Activated naive CD4-positive, alpha-beta T cell (primary cell): ENCODE measurements at regions not wholly inside any gene's neighbourhood (a gene's known extent, or its start where the extent isn't known, plus 50 kb on each side); places are given as distances from the start of the nearest gene placed in this dataset.
"Not testable (repeated sequence)": the region's sequence is repeated elsewhere in the genome, so short reads cannot be mapped to it uniquely, and the experiment has no call there.

Experiments
- DNase-seq, 4 experiments: peaks; one replicate each; lab custom pipeline; 2025; lab: John Stamatoyannopoulos, UW

DNA sequence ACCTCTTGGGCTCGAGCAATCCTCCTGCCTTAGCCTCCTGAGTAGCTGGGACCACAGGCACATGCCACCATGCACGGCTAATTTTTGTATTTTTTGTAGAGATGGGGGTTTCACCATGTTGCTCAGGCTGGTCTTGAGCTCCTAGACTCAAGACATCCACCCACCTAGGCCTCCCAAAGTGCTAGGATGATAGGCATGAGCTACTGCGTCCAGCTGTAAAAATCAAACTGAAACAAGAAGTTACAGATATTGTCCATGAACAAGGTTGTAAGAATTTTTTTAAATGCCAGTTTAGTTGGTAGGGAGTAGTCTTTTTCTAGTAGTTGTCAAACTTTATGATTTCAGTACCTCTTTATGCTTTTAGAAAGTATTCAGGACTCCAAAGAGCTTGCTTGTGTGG is 424.4 kb upstream of the PMFBP1 start:
- no peak for DNase-seq

DNA sequence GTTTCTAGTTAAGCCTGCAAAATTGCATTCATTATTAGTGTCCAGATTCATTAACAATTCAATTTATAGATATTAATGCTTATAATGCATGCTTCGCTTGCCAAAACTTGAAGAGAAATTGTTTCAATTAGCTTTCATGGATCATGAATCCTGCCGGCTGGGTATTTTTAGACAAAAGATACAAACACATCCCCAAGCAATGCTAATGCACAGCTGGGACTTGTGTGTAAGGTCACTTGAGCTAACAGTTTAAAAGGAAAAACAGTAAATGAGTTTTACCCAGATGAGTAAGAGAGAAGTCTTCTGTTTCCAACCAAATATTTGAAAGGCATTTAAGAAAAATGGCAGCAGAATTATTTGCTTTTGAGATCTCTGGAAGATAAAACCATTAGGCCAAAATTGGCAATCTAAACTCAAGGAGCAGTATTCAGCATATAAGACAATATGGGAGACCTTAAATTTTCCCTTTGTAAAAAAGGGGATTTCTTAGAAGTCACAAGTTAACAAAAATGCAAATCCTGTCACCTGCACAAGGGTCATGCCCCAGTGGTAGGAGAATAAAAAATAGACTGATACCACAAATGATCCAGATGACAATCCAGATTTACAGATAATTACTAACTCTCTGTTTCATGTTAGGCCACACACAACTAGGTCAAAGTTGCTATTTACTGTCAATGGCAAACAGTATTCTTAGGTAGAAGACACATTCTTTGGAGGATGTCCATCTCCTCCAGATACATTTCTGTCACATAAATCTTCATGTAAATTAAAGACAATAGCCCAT is 418.4 kb upstream of the PMFBP1 start:
- DNase-seq = no peak

DNA sequence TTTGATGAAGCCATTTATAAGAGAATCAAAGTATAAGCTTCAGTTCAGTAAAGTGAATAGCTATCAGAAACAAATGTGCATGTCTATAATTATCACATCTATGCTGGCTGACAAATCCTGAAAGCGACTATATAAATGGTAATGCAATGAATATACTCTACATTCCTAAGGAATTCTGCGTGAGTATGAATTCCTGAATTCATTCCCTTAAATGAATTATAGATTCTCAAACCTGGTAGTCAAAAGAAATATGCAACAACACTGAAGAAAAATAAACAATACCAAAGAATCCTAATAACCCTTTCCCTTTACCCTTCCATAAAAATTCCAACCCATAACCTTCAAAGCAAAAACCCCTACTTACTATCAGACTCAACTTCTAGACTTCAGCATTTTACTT is 416.6 kb upstream of the PMFBP1 start:
- no peak for DNase-seq

DNA sequence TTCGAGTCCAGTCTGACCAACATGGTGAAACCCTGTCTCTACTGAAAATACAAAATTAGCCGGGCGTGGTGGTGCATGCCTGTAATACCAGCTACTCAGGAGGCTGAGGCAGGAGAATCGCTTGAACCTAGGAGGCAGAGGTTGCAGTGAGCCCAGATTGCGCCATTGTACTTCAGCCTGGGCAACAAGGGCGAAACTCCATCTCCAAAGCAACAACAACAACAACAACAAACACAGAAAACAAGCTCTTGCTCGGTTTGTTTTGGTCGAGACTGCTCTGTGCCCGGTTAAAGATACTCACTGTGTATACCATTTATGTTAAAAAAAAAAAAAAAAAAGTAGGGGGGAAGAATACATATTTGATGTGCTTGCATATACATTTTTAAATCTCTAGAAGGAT is 406.1 kb upstream of the PMFBP1 start:
- DNase-seq = not testable (repeated sequence)

DNA sequence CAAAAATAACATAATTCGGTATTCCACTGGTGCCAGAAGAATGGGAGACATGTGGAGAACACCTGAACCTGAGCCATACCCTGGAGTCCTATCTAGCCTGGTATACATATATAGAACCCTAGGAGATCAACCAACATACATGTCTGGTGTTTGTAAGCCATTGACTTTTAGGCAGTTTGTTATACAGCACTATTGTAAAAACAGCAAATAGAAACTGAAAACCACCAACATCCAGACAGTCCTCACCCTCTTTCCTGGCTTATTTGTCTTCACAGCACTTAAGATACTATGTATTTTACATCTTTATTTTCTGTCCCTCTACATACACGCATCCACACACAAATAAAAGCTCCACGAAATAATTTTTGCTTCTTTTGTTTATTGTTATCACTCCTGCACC is 404.2 kb upstream of the PMFBP1 start:
- no peak for DNase-seq

DNA sequence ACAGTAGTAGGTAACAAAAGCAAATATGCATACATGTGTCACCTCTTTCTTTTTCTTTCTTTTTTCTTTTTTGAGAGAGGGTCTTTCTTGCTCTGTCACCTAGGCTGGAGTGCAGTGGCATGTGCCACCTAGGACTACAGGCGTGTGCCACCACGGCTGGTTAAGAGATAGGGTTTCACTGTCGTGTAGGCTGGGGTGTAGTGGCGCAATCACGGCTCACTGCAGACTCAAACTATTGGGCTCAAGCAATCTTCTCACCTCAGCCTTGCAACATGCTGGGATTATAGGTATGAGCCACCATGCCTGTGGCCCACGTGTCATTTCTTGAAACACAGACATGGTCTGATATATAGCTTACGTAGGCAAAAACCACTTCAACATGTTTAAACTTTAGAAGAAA is 397.7 kb upstream of the PMFBP1 start:
- no peak for DNase-seq

DNA sequence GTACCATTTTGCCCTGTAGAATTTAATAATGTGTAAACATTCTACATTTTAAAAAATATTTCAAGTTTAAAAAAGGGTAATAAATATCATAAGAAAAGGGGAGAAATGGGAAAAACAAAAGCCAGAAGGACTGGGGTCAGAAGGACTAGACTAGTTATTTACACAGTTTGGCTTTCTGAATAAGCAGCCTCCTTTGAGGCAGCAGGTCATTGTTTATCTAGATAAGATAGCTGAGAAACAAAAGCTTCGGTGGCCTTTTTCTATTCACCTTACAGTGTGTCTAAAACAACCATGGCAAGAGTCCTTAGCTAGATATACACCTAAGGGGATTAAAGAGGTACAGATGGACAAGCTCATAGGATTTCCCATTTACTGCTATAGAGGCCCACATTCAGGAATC is 396.5 kb upstream of the PMFBP1 start:
- no peak for DNase-seq

DNA sequence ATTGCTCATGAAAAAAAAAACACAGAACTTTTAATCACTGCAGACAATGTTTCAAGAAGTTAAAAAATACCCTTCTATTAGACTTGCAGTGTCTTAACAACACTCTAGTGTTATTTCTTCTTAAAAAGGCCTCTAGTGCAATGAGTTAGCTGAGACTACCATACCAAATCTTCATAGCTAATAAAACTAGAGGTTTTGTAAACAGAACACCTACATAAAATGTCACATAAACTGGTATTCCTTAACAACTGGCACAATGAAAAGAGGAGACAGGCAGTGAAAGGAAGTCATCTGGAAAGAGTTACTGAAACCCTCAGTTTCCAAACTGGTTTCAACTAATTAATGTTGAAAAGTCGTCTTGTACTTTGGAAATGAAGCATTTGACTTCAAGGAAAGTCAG is 394.2 kb upstream of the PMFBP1 start:
- no peak for DNase-seq

DNA sequence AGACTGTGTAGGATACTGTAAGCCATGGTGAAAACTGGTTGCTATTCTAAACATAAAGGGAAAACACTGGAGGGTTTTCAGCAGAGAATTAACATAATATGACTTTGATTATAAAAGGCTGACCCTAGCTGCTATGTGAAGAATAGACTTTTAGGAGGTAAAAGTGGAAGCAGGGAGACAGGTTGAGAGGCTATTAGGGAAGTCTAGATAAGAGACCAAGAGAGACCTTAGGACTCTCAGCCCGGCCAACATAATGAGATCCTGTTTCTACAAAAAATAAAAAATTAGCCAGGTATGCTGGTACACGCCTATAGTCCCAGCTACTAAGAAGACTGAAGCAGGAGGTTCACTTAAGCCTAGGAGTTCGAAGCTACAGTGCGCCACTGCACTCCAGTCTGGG is 393.2 kb upstream of the PMFBP1 start:
- DNase-seq = no peak

DNA sequence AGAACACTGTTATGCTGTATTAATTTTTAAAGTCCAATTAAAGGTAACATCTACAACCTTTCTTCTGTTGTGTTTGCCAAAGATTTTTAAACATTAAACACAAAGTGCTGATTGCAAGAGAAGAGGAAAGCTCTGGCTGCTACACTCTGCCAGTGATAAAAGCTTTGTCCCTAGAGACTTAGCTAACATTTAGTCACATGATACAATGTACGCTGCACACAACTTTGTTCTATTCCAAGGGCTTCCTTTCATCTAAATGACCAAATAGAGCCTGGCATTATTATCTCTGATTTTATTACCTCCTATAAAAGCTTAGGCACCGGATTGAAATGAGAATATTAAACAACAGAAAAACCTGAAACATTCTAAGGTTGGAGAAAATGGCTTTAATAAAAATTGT is 388.7 kb upstream of the PMFBP1 start:
- DNase-seq = no peak

DNA sequence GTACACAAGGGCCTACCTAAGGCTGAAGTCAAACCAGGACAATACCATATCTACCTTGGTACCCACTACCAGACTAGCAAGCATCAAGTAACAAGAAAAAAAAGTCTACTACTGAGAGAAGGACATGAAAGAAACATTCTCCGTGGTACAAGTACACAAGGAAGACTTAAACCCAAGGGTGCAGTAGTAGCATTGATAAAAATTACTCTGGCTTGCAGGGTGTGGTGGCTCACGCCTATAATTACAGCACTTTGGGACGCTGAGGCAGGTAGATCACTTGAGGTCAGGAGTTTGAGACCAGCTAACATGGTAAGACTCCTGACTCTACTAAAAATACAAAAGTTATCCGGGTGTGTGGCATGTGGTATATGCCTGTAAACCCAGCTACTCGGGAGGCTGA is 386.5 kb upstream of the PMFBP1 start:
- no peak for DNase-seq

DNA sequence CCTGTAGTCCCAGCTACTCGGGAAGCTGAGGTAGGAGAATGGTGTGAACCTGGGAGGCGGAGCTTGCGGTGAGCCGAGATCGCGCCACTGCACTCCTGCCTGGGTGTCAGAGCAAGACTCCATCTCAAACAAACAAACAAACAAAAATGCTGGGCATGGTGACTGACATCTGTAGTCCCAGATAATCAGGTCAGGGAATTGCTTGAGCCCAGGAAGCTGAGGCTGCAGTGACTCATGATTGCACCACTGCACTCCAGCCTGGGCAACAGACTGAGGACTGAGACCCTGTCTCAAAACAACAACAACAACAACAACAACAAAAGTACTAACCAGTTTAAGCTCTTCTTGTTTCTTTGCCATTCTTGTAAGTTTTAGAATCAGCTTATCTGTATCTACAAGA is 383.0 kb upstream of the PMFBP1 start:
- DNase-seq = no peak

DNA sequence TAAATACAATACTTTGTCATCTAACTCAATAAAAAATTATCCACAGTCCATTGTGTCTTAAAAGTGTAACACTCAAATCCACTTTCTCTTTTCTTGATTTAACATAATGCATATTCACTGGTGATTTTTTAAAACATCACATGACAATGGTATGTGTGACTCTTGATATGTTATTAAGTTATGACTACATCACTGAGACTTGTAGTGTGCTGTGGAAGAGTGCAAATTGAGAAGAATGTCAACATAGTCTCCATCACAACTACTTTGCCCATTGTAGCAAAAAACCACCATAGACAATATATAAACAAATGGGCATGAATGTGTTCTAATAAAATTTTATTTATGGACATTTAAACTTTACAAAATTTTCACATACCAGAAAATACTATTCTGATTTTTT is 380.7 kb upstream of the PMFBP1 start:
- no peak for DNase-seq

DNA sequence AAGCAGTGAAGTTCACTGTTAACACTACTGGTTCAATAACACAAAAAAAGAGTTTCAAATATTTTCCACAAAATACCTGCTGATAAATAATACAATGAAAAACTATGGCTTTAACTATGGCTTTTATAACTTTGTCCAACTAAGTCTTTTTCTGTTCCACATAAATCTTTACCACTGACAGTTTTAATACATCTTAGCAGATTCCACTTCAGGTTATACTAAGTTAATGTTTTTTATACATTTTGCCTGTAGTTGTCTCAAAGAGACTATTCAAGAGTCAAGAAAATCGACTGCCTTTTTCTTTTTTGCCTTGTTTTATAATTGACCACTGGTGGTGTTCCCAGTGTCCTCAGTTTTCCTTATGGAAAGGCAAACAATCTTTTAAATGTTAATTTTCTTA is 379.7 kb upstream of the PMFBP1 start:
- DNase-seq = no peak

DNA sequence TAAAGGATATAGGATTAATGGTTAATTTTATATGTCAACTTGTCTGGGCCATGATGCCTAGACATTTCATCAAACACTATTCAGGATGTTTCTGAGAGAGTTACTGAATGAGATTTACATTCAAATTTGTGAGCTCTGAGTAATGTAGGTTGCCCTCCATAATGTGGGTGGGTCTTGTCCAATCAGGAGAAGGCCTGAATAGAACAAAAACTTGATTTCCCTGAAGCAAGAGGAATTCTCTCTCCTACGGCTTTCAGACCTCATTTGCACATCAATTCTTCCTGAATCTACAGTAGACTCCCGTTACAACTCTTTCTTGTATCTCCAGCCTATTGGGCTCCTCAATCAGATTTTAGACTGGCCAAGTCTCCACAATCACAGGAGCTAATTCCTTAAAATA is 377.9 kb upstream of the PMFBP1 start:
- no peak for DNase-seq

DNA sequence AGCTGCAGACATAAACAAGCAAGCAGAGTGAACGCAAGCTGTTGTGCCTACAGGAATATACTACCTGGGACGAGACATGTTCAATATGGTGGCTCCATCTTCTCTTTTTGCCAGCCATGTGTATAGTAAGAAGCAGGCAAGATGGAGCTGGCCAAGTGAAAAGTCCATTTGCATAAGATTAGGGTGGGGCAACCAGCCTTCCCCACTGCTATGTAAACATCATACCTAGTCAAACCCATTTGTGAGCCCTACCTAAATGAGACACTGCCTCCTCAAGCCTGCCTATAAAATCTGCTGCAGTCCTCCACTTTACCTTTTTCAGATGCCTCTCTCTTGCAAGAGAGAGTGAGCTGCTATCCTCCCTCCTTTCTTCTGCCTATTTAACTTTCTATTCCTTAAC is 370.1 kb upstream of the PMFBP1 start:
- DNase-seq = no peak

DNA sequence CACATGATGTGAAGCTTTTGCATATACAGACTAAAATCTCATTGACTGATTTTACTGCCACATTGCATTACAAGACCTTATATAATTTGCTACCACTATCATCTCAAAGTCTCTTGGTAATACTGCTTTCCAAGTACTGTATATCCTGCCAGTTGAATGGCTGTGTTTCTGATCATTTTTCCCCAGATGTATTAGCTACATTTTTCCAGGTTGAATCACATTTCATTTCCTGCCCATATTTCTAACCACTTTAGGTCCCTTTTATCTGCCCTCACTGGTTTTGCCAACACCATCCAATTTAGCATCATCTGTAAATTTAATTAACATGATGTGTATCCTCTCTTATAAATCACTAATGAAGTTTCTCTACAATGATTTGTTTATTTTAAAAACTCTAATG is 365.7 kb upstream of the PMFBP1 start:
- DNase-seq = no peak

DNA sequence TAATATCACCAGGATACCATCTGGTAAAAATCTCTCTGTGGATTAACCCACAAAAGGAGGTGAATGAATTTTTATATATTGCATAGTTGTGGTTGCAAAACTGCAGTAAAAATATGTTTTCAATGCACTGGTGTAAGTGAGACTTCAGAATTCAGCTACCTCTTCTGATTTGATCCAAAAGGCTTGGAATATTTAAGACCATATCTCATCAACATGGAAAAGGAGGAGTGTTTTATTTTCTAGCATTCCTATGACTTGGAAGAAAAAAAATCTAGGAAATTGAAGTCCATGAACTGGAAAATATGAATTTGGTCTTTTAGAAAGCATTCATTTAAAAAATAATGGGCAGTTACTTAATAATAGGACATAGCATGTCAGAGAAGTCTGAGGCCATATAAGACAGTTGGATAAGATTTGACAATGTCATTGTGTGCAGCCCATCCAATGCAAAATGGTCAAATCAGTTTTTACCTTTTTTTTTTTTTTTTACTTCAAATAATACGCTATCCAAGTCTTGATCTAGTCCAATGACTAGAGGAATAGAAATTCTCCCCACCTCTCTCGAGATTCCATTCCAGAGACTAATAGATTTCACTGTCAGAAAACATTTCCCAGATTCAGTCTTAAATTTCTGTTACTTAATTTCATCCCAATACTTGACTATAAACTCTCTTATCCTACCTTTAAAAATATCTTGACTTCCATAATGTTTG is 364.9 kb upstream of the PMFBP1 start:
- DNase-seq = no peak

DNA sequence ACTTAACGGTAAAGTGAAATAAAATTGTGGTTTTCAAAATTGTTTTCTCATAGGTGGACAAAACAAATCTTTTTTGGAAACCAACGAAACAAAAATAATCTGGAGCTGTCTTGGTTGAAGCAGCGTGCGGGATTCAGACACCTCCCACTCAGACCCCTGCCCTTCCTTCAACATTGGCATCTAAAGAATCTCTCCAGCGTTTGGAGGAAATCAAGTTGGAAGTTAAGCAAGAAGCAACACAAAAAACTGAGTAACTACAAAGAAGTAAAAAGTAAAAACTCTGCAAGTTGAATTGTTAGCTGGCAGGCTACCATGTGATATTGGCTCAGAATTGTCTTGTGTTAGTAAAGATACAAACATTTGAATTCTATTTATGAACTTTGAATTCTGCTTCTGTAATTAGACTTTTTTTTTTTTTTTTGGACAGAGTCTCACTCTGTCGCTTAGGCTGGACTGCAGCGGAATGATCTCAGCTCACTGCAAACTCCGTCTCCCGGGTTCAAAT is 361.0 kb upstream of the PMFBP1 start:
- no peak for DNase-seq

DNA sequence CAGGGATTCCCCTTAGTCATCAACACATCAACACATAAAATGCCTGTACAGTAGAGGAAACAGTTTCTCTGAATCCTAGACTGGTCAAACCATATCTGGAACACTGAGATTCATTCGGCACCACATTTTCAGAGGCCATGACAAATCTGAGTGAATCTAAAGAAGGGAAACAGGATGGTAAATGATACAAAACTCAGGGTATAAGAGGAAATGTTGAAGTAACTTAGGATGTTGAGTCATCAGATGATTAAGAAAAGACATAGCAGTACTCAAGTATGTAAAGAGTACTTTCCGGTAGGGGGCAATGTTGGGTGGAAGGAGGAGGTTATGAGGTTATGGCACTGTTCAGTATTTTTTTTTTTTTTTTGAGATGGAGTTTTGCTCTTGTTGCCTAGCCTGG is 358.5 kb upstream of the PMFBP1 start:
- DNase-seq = no peak

DNA sequence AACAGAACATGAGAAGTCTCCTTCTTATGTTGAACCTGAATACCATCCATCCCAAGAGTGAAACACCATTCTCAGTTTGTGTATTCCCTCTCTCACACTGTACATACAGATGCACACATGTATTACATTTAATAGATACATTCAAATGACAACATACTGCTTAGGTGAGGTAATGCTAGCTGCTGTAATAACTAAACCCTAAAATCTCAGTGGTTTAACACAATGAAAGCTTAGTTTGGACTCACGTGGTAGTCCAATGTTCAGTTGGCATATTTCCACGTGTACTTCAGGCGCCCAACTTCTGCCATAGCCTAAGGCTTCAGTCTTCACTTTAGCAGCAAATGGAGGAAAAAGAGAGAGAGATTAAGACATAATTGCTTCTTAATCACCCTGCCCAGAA is 351.1 kb upstream of the PMFBP1 start:
- no peak for DNase-seq

DNA sequence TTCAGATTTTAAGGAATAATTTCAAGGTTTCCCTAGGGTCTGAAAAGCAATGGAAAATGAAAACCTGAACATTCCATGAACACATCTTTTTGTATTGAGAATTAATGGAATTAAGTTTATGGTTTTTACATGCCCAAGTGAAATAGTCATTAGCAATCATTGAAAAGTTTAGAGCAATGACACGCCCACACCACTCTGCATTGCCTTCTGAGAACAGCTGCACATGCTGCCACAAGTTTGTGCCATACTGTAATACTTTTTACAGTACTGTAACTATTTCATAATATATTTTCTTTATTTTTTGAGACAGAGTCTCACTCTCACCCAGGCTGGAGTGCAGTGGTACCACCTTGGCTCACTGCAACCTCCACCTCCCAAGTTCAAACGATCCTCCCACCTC is 345.2 kb upstream of the PMFBP1 start:
- no peak for DNase-seq

DNA sequence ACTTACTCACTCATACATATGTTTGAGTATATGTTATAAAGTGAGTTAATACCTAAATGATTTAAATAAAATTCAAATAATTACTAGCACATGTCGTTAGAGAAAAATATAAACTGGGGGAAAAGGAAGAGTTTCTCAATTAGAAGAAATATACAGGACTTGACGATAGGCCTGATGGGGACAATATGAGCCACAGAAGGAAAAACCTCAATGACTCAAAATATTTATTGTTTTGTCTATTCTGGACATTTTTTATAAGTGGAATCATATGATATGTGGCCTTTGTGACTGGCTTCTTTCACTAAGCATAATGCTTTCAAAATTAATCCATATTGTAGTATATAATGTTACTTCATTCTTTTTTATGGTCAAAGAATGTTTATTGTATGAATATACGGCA is 339.2 kb upstream of the PMFBP1 start:
- DNase-seq = no peak

DNA sequence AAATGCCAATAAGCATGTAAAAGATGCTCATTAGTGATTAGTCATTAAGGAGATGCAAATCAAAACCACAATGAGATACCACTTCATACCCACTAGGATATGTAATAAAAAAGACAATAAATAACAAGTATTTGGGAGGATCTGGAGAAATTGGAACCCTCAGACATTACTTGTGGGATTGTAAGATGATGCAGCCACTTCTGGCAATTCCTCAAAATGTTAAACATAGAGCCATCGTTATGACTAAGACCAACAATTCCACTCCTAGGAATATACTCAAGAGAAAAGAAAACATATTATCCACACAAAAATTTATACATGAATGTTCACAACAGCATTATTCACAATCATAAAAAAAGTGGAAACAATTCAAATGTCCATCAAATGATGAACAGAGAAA is 336.2 kb upstream of the PMFBP1 start:
- DNase-seq = no peak
